ENCODE measurements at regions not wholly inside any gene's neighbourhood (a gene's known extent, or its start where the extent isn't known, plus 50 kb on each side); places are given as distances from the start of the nearest gene placed in this dataset.

- Histone ChIP-seq H3K4me3 (ENCODE audit: insufficient read depth, low read depth, low read length) (no peak overlapping the region), H3K27me3 (ENCODE audit: control insufficient read depth, insufficient read depth, low read length) (no peaks in the 10 kb centered on the region), H3K36me3 (replicated peaks; ENCODE audit: control insufficient read depth, insufficient read depth, low read length) (no peaks in the 10 kb centered on the region)
- no peak for DNase-seq
These were observed 432.5 kb downstream of the CD109 start for GRCh38 chr6:74128536-74128935.

- no peak for DNase-seq
- Histone ChIP-seq H3K4me3 (ENCODE audit: insufficient read depth, low read depth, low read length) (no peak overlapping the region), H3K36me3 (replicated peaks; ENCODE audit: control insufficient read depth, insufficient read depth, low read length) (no peaks in the 10 kb centered on the region), H3K27me3 (ENCODE audit: control insufficient read depth, insufficient read depth, low read length) (no peaks in the 10 kb centered on the region)
These were observed 421.1 kb downstream of the CD109 start for GRCh38 chr6:74117113-74117512.

GRCh38 chr6:74115674-74116073, 419.7 kb downstream of the CD109 start:
- no peak for DNase-seq
- Histone ChIP-seq H3K36me3 (replicated peaks; ENCODE audit: control insufficient read depth, insufficient read depth, low read length) (no peaks in the 10 kb centered on the region), H3K4me3 (ENCODE audit: insufficient read depth, low read depth, low read length) (no peak overlapping the region), H3K27me3 (ENCODE audit: control insufficient read depth, insufficient read depth, low read length) (no peaks in the 10 kb centered on the region)

- no peak overlapping the region for H3K4me3 ChIP-seq (ENCODE audit: insufficient read depth, low read depth, low read length)
- H3K27me3 ChIP-seq (ENCODE audit: control insufficient read depth, insufficient read depth, low read length): no peaks in the 10 kb centered on the region
- no peak for DNase-seq
- no peaks in the 10 kb centered on the region for H3K36me3 ChIP-seq (replicated peaks; ENCODE audit: control insufficient read depth, insufficient read depth, low read length)
These were observed 418.4 kb downstream of the CD109 start for GRCh38 chr6:74114428-74114827.

GRCh38 chr6:74113901-74114300, 417.9 kb downstream of the CD109 start:
- H3K27me3 ChIP-seq (ENCODE audit: control insufficient read depth, insufficient read depth, low read length): no peaks in the 10 kb centered on the region
- no peaks in the 10 kb centered on the region for H3K36me3 ChIP-seq (replicated peaks; ENCODE audit: control insufficient read depth, insufficient read depth, low read length)
- no peak overlapping the region for H3K4me3 ChIP-seq (ENCODE audit: insufficient read depth, low read depth, low read length)
- no peak for DNase-seq

GRCh38 chr6:74103417-74103816, 407.4 kb downstream of the CD109 start:
- H3K4me3 ChIP-seq (ENCODE audit: insufficient read depth, low read depth, low read length): no peak overlapping the region

GRCh38 chr6:74100719-74101287, 404.8 kb downstream of the CD109 start:
- H3K36me3 ChIP-seq (replicated peaks; ENCODE audit: control insufficient read depth, insufficient read depth, low read length): no peaks in the 10 kb centered on the region
- no peak for DNase-seq
- H3K4me3 ChIP-seq (ENCODE audit: insufficient read depth, low read depth, low read length): no peak overlapping the region
- H3K27me3 ChIP-seq (ENCODE audit: control insufficient read depth, insufficient read depth, low read length): no peaks in the 10 kb centered on the region

More at GRCh38 chr6:74103417-74103816, 407.4 kb downstream of the CD109 start:
- no peaks in the 10 kb centered on the region for H3K27me3 ChIP-seq (ENCODE audit: control insufficient read depth, insufficient read depth, low read length)
- no peaks in the 10 kb centered on the region for H3K36me3 ChIP-seq (replicated peaks; ENCODE audit: control insufficient read depth, insufficient read depth, low read length)
- DNase-seq: no peak

- no peak for DNase-seq
- no peak overlapping the region for H3K4me3 ChIP-seq (ENCODE audit: insufficient read depth, low read depth, low read length)
- H3K36me3 ChIP-seq (replicated peaks; ENCODE audit: control insufficient read depth, insufficient read depth, low read length): no peaks in the 10 kb centered on the region
- no peaks in the 10 kb centered on the region for H3K27me3 ChIP-seq (ENCODE audit: control insufficient read depth, insufficient read depth, low read length)
These were observed 400.3 kb downstream of the CD109 start for GRCh38 chr6:74096329-74096728.

GRCh38 chr6:74093361-74093760, 397.4 kb downstream of the CD109 start:
- no peak overlapping the region for H3K4me3 ChIP-seq (ENCODE audit: insufficient read depth, low read depth, low read length)
- no peak for DNase-seq

GRCh38 chr6:74091794-74092157, 395.8 kb downstream of the CD109 start:
- Histone ChIP-seq H3K36me3 (replicated peaks; ENCODE audit: control insufficient read depth, insufficient read depth, low read length) (no peaks in the 10 kb centered on the region), H3K27me3 (ENCODE audit: control insufficient read depth, insufficient read depth, low read length) (no peaks in the 10 kb centered on the region), H3K4me3 (ENCODE audit: insufficient read depth, low read depth, low read length) (no peak overlapping the region)
- DNase-seq: no peak

More at GRCh38 chr6:74093361-74093760, 397.4 kb downstream of the CD109 start:
- no peaks in the 10 kb centered on the region for H3K36me3 ChIP-seq (replicated peaks; ENCODE audit: control insufficient read depth, insufficient read depth, low read length)
- H3K27me3 ChIP-seq (ENCODE audit: control insufficient read depth, insufficient read depth, low read length): no peaks in the 10 kb centered on the region

- DNase-seq: peak; percentile 19
- no peaks in the 10 kb centered on the region for H3K36me3 ChIP-seq (replicated peaks; ENCODE audit: control insufficient read depth, insufficient read depth, low read length)
- H3K4me3 ChIP-seq (ENCODE audit: insufficient read depth, low read depth, low read length): no peak overlapping the region
- no peaks in the 10 kb centered on the region for H3K27me3 ChIP-seq (ENCODE audit: control insufficient read depth, insufficient read depth, low read length)
These were observed 395.3 kb downstream of the CD109 start for GRCh38 chr6:74091136-74091793.

- H3K27me3 ChIP-seq (ENCODE audit: control insufficient read depth, insufficient read depth, low read length): no peaks in the 10 kb centered on the region
- no peak for DNase-seq
- H3K4me3 ChIP-seq (ENCODE audit: insufficient read depth, low read depth, low read length): no peak overlapping the region
- no peaks in the 10 kb centered on the region for H3K36me3 ChIP-seq (replicated peaks; ENCODE audit: control insufficient read depth, insufficient read depth, low read length)
These were observed 391.9 kb downstream of the CD109 start for GRCh38 chr6:74087899-74088298.

GRCh38 chr6:74075896-74076295, 379.9 kb downstream of the CD109 start:
- Histone ChIP-seq H3K27me3 (ENCODE audit: control insufficient read depth, insufficient read depth, low read length) (no peaks in the 10 kb centered on the region), H3K36me3 (replicated peaks; ENCODE audit: control insufficient read depth, insufficient read depth, low read length) (no peaks in the 10 kb centered on the region), H3K4me3 (ENCODE audit: insufficient read depth, low read depth, low read length) (no peak overlapping the region)
- DNase-seq: no peak

GRCh38 chr6:74075323-74075722, 379.3 kb downstream of the CD109 start:
- Histone ChIP-seq H3K36me3 (replicated peaks; ENCODE audit: control insufficient read depth, insufficient read depth, low read length) (no peaks in the 10 kb centered on the region), H3K4me3 (ENCODE audit: insufficient read depth, low read depth, low read length) (no peak overlapping the region), H3K27me3 (ENCODE audit: control insufficient read depth, insufficient read depth, low read length) (no peaks in the 10 kb centered on the region)
- DNase-seq: no peak

GRCh38 chr6:74074645-74075044, 378.6 kb downstream of the CD109 start:
- DNase-seq: no peak

GRCh38 chr6:74073999-74074398, 378.0 kb downstream of the CD109 start:
- Histone ChIP-seq H3K36me3 (replicated peaks; ENCODE audit: control insufficient read depth, insufficient read depth, low read length) (no peaks in the 10 kb centered on the region), H3K4me3 (ENCODE audit: insufficient read depth, low read depth, low read length) (no peak overlapping the region), H3K27me3 (ENCODE audit: control insufficient read depth, insufficient read depth, low read length) (no peaks in the 10 kb centered on the region)
- DNase-seq: no peak

More at GRCh38 chr6:74074645-74075044, 378.6 kb downstream of the CD109 start:
- no peak overlapping the region for H3K4me3 ChIP-seq (ENCODE audit: insufficient read depth, low read depth, low read length)
- H3K27me3 ChIP-seq (ENCODE audit: control insufficient read depth, insufficient read depth, low read length): no peaks in the 10 kb centered on the region
- no peaks in the 10 kb centered on the region for H3K36me3 ChIP-seq (replicated peaks; ENCODE audit: control insufficient read depth, insufficient read depth, low read length)

Measured in H7 (cell line).